ENCODE measurements at regions not wholly inside any gene's neighbourhood (a gene's known extent, or its start where the extent isn't known, plus 50 kb on each side); places are given as distances from the start of the nearest gene placed in this dataset.
"Not testable (repeated sequence)": the region's sequence is repeated elsewhere in the genome, so short reads cannot be mapped to it uniquely, and the experiment has no call there.

GRCh38 chr6:114879693-114880092 is 536.9 kb upstream of the HS3ST5 start:
- H3K27ac ChIP-seq, result no peak overlapping the region
- no peak overlapping the region for H3K4me2 ChIP-seq
- H4K20me1 ChIP-seq (ENCODE audit: low read depth), result no peaks in the 10 kb centered on the region
- H3K9me3 ChIP-seq (ENCODE audit: low read depth), result no peaks in the 10 kb centered on the region
- H3F3A ChIP-seq (ENCODE audit: low read depth), result no peaks in the 10 kb centered on the region
- no peaks in the 10 kb centered on the region for H3K4me1 ChIP-seq
- H3K9ac ChIP-seq, result no peak overlapping the region
- DNase-seq (ENCODE audit: low spot score), result no peak
- Mint-ChIP-seq H3K27me3 (ENCODE audit: insufficient read depth, low read depth) (no peaks in the 10 kb centered on the region), H3K36me3 (no peaks in the 10 kb centered on the region), H3K27ac (no peak overlapping the region), H3K4me3 (no peak overlapping the region), H3K9me3 (no peaks in the 10 kb centered on the region), H3K4me1 (no peaks in the 10 kb centered on the region)
- H3K36me3 ChIP-seq, result no peaks in the 10 kb centered on the region
- TF ChIP-seq EZH2 (IDR thresholded peaks at IDR 0.05) (no peak), CTCF (IDR thresholded peaks at IDR 0.05) (no peak), EZH2phosphoT487 (IDR thresholded peaks at IDR 0.05) (no peak)
- no peak overlapping the region for H2AFZ ChIP-seq (replicated peaks)
- no peak overlapping the region for H3K4me3 ChIP-seq
- no peaks in the 10 kb centered on the region for H3K79me2 ChIP-seq (ENCODE audit: low read depth)
- no peaks in the 10 kb centered on the region for H3K27me3 ChIP-seq

GRCh38 chr6:114878091-114878490 is 535.3 kb upstream of the HS3ST5 start:
- Histone ChIP-seq H4K20me1 (ENCODE audit: low read depth) (no peaks in the 10 kb centered on the region), H3K27ac (no peak overlapping the region), H3K27me3 (no peaks in the 10 kb centered on the region), H3K9ac (no peak overlapping the region), H3K36me3 (no peaks in the 10 kb centered on the region), H3K9me3 (ENCODE audit: low read depth) (no peaks in the 10 kb centered on the region), H3K79me2 (ENCODE audit: low read depth) (no peaks in the 10 kb centered on the region), H3K4me2 (no peak overlapping the region), H2AFZ (replicated peaks) (no peak overlapping the region), H3K4me3 (no peak overlapping the region), H3F3A (ENCODE audit: low read depth) (no peaks in the 10 kb centered on the region), H3K4me1 (no peaks in the 10 kb centered on the region)
- no peaks in the 10 kb centered on the region for H3K4me1 Mint-ChIP-seq
- no peaks in the 10 kb centered on the region for H3K27me3 Mint-ChIP-seq (ENCODE audit: insufficient read depth, low read depth)
- no peaks in the 10 kb centered on the region for H3K9me3 Mint-ChIP-seq
- H3K36me3 Mint-ChIP-seq, result no peaks in the 10 kb centered on the region
- H3K4me3 Mint-ChIP-seq, result no peak overlapping the region
- TF ChIP-seq EZH2phosphoT487 (IDR thresholded peaks at IDR 0.05), result no peak
- DNase-seq (ENCODE audit: low spot score), result no peak
- no peak overlapping the region for H3K27ac Mint-ChIP-seq

GRCh38 chr6:114874410-114874809 is 531.6 kb upstream of the HS3ST5 start:
- Histone ChIP-seq H3K9ac (no peak overlapping the region), H2AFZ (replicated peaks) (no peak overlapping the region), H3K27ac (no peak overlapping the region), H3K36me3 (no peaks in the 10 kb centered on the region), H3K27me3 (no peaks in the 10 kb centered on the region), H3K4me3 (no peak overlapping the region), H4K20me1 (ENCODE audit: low read depth) (no peaks in the 10 kb centered on the region), H3K4me1 (no peaks in the 10 kb centered on the region), H3K4me2 (no peak overlapping the region), H3K9me3 (ENCODE audit: low read depth) (no peaks in the 10 kb centered on the region), H3F3A (ENCODE audit: low read depth) (no peaks in the 10 kb centered on the region), H3K79me2 (ENCODE audit: low read depth) (no peaks in the 10 kb centered on the region)
- H3K27me3 Mint-ChIP-seq (ENCODE audit: insufficient read depth, low read depth), result no peaks in the 10 kb centered on the region
- no peak for TF ChIP-seq EZH2phosphoT487 (IDR thresholded peaks at IDR 0.05)
- no peak for TF ChIP-seq EZH2 (IDR thresholded peaks at IDR 0.05)
- TF ChIP-seq CTCF (IDR thresholded peaks at IDR 0.05), result no peak
- DNase-seq (ENCODE audit: low spot score), result no peak
- H3K9me3 Mint-ChIP-seq, result no peaks in the 10 kb centered on the region
- H3K4me3 Mint-ChIP-seq, result no peak overlapping the region
- H3K4me1 Mint-ChIP-seq, result no peaks in the 10 kb centered on the region
- H3K36me3 Mint-ChIP-seq, result no peaks in the 10 kb centered on the region
- H3K27ac Mint-ChIP-seq, result no peak overlapping the region

GRCh38 chr6:114865506-114865905 is 522.7 kb upstream of the HS3ST5 start:
- not testable (repeated sequence) for H3K27me3 ChIP-seq, H3K36me3 ChIP-seq, H3K4me1 Mint-ChIP-seq

More at GRCh38 chr6:114865506-114865905, 522.7 kb upstream of the HS3ST5 start:
- not testable (repeated sequence) for H3K4me2 ChIP-seq; DNase-seq (ENCODE audit: low spot score); H3F3A ChIP-seq (ENCODE audit: low read depth); H3K79me2 ChIP-seq (ENCODE audit: low read depth); H3K9me3 ChIP-seq (ENCODE audit: low read depth); H3K4me3 Mint-ChIP-seq; H3K36me3 Mint-ChIP-seq; H4K20me1 ChIP-seq (ENCODE audit: low read depth); H2AFZ ChIP-seq (replicated peaks); H3K27ac ChIP-seq; H3K27me3 Mint-ChIP-seq (ENCODE audit: insufficient read depth, low read depth); H3K4me1 ChIP-seq; H3K9me3 Mint-ChIP-seq; H3K27ac Mint-ChIP-seq; H3K9ac ChIP-seq; H3K4me3 ChIP-seq

Measured in neural progenitor cell (in vitro differentiated cells).